SK-N-SH treated with all-trans-retinoic acid at 6 μM for 48 hours (cell line): ENCODE measurements at regions not wholly inside any gene's neighbourhood (a gene's known extent, or its start where the extent isn't known, plus 50 kb on each side); places are given as distances from the start of the nearest gene placed in this dataset.

Experiments
- ARNTL ChIP-seq: fragments of 450-650 bp; formaldehyde crosslinking; IDR thresholded peaks from 2 replicates; pipeline ENCODE4 v1.5.0; 2020; ENCODE audit warnings: low read depth, mild to moderate bottlenecking, moderate library complexity, borderline replicate concordance
- CREB5 ChIP-seq: fragments of 250-450 bp; sonication (Bioruptor Pico); IDR thresholded peaks from 2 replicates; pipeline ENCODE4 v1.5.1; 2020; ENCODE audit warnings: low read depth, mild to moderate bottlenecking, moderate library complexity
- CSRNP3 ChIP-seq: fragments of 250-450 bp; sonication (Bioruptor Pico); IDR thresholded peaks from 2 replicates; pipeline ENCODE4 v1.5.1; 2021; ENCODE audit warnings: mild to moderate bottlenecking, moderate library complexity
- GLIS3 ChIP-seq: fragments of 250-450 bp; sonication (Bioruptor Pico); IDR thresholded peaks from 2 replicates; pipeline ENCODE4 v1.5.0; 2020; ENCODE audit warnings: mild to moderate bottlenecking, moderate library complexity
- ISL1 ChIP-seq: fragments of 250-450 bp; sonication (Bioruptor Pico); IDR thresholded peaks from 2 replicates; pipeline ENCODE4 v2.1.2; 2022; ENCODE audit warnings: mild to moderate bottlenecking, moderate library complexity
- OSR1 ChIP-seq: fragments of 250-450 bp; sonication (Bioruptor Pico); IDR thresholded peaks from 2 replicates; pipeline ENCODE4 v1.8.0; 2022; ENCODE audit warnings: moderate library complexity, mild to moderate bottlenecking, inconsistent platforms
- POU6F1 ChIP-seq: fragments of 250-450 bp; sonication (Bioruptor Pico); IDR thresholded peaks from 2 replicates; pipeline ENCODE4 v1.8.0; 2021; ENCODE audit warnings: low read depth, mild to moderate bottlenecking, moderate library complexity, borderline replicate concordance
- TOX ChIP-seq: fragments of 250-450 bp; sonication (Bioruptor Pico); IDR thresholded peaks from 2 replicates; pipeline ENCODE4 v1.8.0; 2021; ENCODE audit warnings: mild to moderate bottlenecking, moderate library complexity, borderline replicate concordance
- TSHZ2 ChIP-seq: fragments of 250-450 bp; sonication (Bioruptor Pico); IDR thresholded peaks from 2 replicates; pipeline ENCODE4 v1.5.0; 2020; ENCODE audit warnings: mild to moderate bottlenecking, moderate library complexity
- ZC3H10 ChIP-seq: fragments of 250-450 bp; sonication (Bioruptor Pico); IDR thresholded peaks from 2 replicates; pipeline ENCODE4 v1.5.1; 2021; ENCODE audit warnings: mild to moderate bottlenecking, moderate library complexity
- ZFP3 ChIP-seq: fragments of 250-450 bp; sonication (Bioruptor Pico); IDR thresholded peaks from 2 replicates; pipeline ENCODE4 v1.5.0; 2020; ENCODE audit warnings: mild to moderate bottlenecking, moderate library complexity
- ZNF70 ChIP-seq: fragments of 450-650 bp; formaldehyde crosslinking; IDR thresholded peaks from 2 replicates; pipeline ENCODE4 v1.5.0; 2020; ENCODE audit warnings: mild to moderate bottlenecking, moderate library complexity
- ZNF8 ChIP-seq: fragments of 450-650 bp; formaldehyde crosslinking; IDR thresholded peaks from 2 replicates; pipeline ENCODE4 v1.5.0; 2020; ENCODE audit warnings: mild to moderate bottlenecking, moderate library complexity

GRCh38 chr10:129038522-129038921, 428.5 kb upstream of the MGMT start:
- TF ChIP-seq TOX (CRISPR knock-in tag) (no peak), ARNTL (no peak), CSRNP3 (no peak), ZFP3 (CRISPR knock-in tag) (no peak), ZNF8 (CRISPR knock-in tag) (no peak), GLIS3 (CRISPR knock-in tag) (no peak), ISL1 (CRISPR knock-in tag) (no peak), ZC3H10 (CRISPR knock-in tag) (no peak), OSR1 (CRISPR knock-in tag) (no peak), CREB5 (CRISPR knock-in tag) (no peak), POU6F1 (CRISPR knock-in tag) (no peak), TSHZ2 (CRISPR knock-in tag) (no peak), ZNF70 (no peak)
